SK-N-SH treated with all-trans-retinoic acid at 6 μM for 48 hours (cell line): ENCODE measurements at regions not wholly inside any gene's neighbourhood (a gene's known extent, or its start where the extent isn't known, plus 50 kb on each side); places are given as distances from the start of the nearest gene placed in this dataset.

Experiments
- SNAI2 ChIP-seq: fragments of 250-450 bp; sonication (Bioruptor Pico); IDR thresholded peaks from 2 replicates; pipeline ENCODE4 v1.5.0; 2020; ENCODE audit warnings: mild to moderate bottlenecking, moderate library complexity
- ZC3H10 ChIP-seq: fragments of 250-450 bp; sonication (Bioruptor Pico); IDR thresholded peaks from 2 replicates; pipeline ENCODE4 v1.5.1; 2021; ENCODE audit warnings: mild to moderate bottlenecking, moderate library complexity
- ZFP30 ChIP-seq: fragments of 450-650 bp; formaldehyde crosslinking; IDR thresholded peaks from 2 replicates; pipeline ENCODE4 v1.5.0; 2022; ENCODE audit warnings: mild to moderate bottlenecking, moderate library complexity

DNA sequence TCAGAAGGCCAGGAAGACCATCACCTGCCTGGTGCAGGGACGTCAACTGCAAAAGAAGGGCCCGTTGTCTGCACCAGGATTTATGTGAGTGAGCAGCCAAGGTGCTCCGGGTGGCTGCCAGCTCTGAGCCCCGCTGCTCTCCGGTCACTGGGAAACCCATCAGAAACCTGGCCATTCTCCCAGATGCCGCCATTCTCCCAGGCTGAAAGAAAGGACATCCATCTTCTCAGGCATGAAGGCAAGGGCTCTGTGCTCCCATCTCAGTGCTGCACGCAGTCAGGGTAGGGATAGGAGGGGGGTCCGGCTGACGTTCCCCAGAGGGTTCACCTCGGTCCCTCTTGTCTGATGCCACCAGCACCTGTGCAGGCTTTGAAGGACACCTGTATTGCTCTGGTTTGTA is 158.4 kb downstream of the ERCC6L2 start:
- TF ChIP-seq ZFP30 (CRISPR knock-in tag) (no peak), ZC3H10 (CRISPR knock-in tag) (no peak), SNAI2 (CRISPR knock-in tag) (no peak)
